IMR-90 (cell line): ENCODE measurements at regions not wholly inside any gene's neighbourhood (a gene's known extent, or its start where the extent isn't known, plus 50 kb on each side); places are given as distances from the start of the nearest gene placed in this dataset.
A peak's percentile ranks its signal among the peaks of the same experiment; 100 is the strongest.

ENCODE experiments used
- ATAC-seq: fragments of 200-7000 bp; cut with Tn5 transposase; 2 replicates; pipeline ENCODE4 v1.9.1; 2020; ENCODE audit warnings: low read depth, mild to moderate bottlenecking, moderate library complexity
- BruUV-seq: library from RNA; stranded (reverse); fragments of 400-500 nt; replicated peaks from 2 replicates; lab custom pipeline; 2021; lab: Mats Ljungman, UMichigan
- CTCF ChIA-PET: fragments of 300-600 bp; formaldehyde crosslinking; extraction: SDS; loops from one replicate; lab custom pipeline; 2021; ENCODE audit warnings: antibody characterized with exemption; lab: Yijun Ruan, JAX
- POLR2A ChIA-PET: fragments of 300-600 bp; sonication (Branson Sonifier 250); formaldehyde crosslinking; loops from one replicate; lab custom pipeline; 2022; ENCODE audit warnings: antibody characterized with exemption; ENCODE audit not compliant: unreplicated experiment; lab: Charles Lee
- DNase-seq: peaks from one replicate; pipeline ENCODE4 v3.0.0; 2013
- H2AFZ ChIP-seq: replicated peaks from 2 replicates; pipeline ENCODE3; 2013; ENCODE audit warnings: low read length, mild to moderate bottlenecking; ENCODE audit not compliant: poor library complexity
- H2AK5ac ChIP-seq: 2 replicates; pipeline ENCODE4 v1.6.1; 2013; ENCODE audit warnings: low read depth, low read length, inconsistent platforms
- H2AK9ac ChIP-seq: replicated peaks from 2 replicates; pipeline ENCODE3; 2013; ENCODE audit warnings: mild to moderate bottlenecking, low read depth, low read length, moderate library complexity; ENCODE audit not compliant: poor library complexity
- H2BK120ac ChIP-seq: 2 replicates; pipeline ENCODE4 v1.6.1; 2013; ENCODE audit warnings: low read depth, low read length, inconsistent platforms
- H2BK15ac ChIP-seq: 3 replicates; pipeline ENCODE4 v1.6.1; 2013; ENCODE audit warnings: low read depth, low read length, inconsistent platforms
- H2BK20ac ChIP-seq: 2 replicates; pipeline ENCODE4 v1.6.1; 2013; ENCODE audit warnings: low read depth, mild to moderate bottlenecking, inconsistent platforms, low read length, moderate library complexity
- H2BK5ac ChIP-seq: 2 replicates; pipeline ENCODE4 v1.6.1; 2013; ENCODE audit warnings: mild to moderate bottlenecking, low read depth, low read length, inconsistent platforms; ENCODE audit not compliant: poor library complexity, severe bottlenecking
- H3K14ac ChIP-seq: replicated peaks from 2 replicates; pipeline ENCODE4 v1.6.1; 2013; ENCODE audit warnings: low read depth, low read length, inconsistent platforms
- H3K18ac ChIP-seq: 2 replicates; pipeline ENCODE4 v1.6.1; 2013; ENCODE audit warnings: low read depth, low read length, control low read depth
- H3K23ac ChIP-seq: 2 replicates; pipeline ENCODE4 v1.6.1; 2013; ENCODE audit warnings: low read depth, low read length, inconsistent platforms
- H3K27ac ChIP-seq: 2 replicates; pipeline ENCODE4 v1.5.1; 2013; ENCODE audit warnings: mild to moderate bottlenecking, control low read depth, low read length; ENCODE audit not compliant: insufficient read depth
- H3K27me3 ChIP-seq: 2 replicates; pipeline ENCODE4 v1.6.1; 2013; ENCODE audit warnings: low read length; ENCODE audit not compliant: control insufficient read depth, insufficient read depth
- H3K36me3 ChIP-seq: 2 replicates; pipeline ENCODE4 v1.6.1; 2013; ENCODE audit warnings: low read length, mixed read lengths; ENCODE audit not compliant: control insufficient read depth, insufficient read depth
- H3K4ac ChIP-seq: 2 replicates; pipeline ENCODE4 v1.6.1; 2013; ENCODE audit warnings: low read depth, low read length, inconsistent platforms
- H3K4me1 ChIP-seq: 2 replicates; pipeline ENCODE4 v1.6.1; 2013; ENCODE audit warnings: low read length, mixed read lengths; ENCODE audit not compliant: control insufficient read depth, insufficient read depth
- H3K4me2 ChIP-seq: 2 replicates; pipeline ENCODE4 v1.6.1; 2013; ENCODE audit warnings: low read depth, mild to moderate bottlenecking, control low read depth, low read length, moderate library complexity
- H3K4me3 ChIP-seq: 2 replicates; pipeline ENCODE4 v1.5.1; 2013; ENCODE audit warnings: low read depth, mild to moderate bottlenecking, control low read depth, low read length, moderate library complexity; ENCODE audit not compliant: insufficient read depth
- H3K56ac ChIP-seq: 2 replicates; pipeline ENCODE4 v1.6.1; 2013; ENCODE audit warnings: low read length, inconsistent platforms; ENCODE audit not compliant: insufficient read depth; ENCODE audit errors: extremely low read depth
- H3K79me1 ChIP-seq, 2 experiments: 2 replicates each; pipeline ENCODE4 v1.6.1; 2013; ENCODE audit warnings: low read length in 2 of 2, inconsistent platforms in 1 of 2, low read depth in 1 of 2
- H3K9ac ChIP-seq: 2 replicates; pipeline ENCODE4 v1.6.1; 2013; ENCODE audit warnings: low read depth, low read length, control low read depth
- H3K9me1 ChIP-seq: 2 replicates; pipeline ENCODE4 v1.6.1; 2013; ENCODE audit warnings: low read length, inconsistent platforms; ENCODE audit not compliant: insufficient read depth
- H3K9me3 ChIP-seq: 2 replicates; pipeline ENCODE4 v1.6.1; 2013; ENCODE audit warnings: low read length; ENCODE audit not compliant: control insufficient read depth, insufficient read depth
- H4K20me1 ChIP-seq: 2 replicates; pipeline ENCODE4 v1.6.1; 2013; ENCODE audit warnings: low read length, inconsistent platforms; ENCODE audit not compliant: insufficient read depth
- H4K5ac ChIP-seq: 2 replicates; pipeline ENCODE4 v1.6.1; 2013; ENCODE audit warnings: mild to moderate bottlenecking, low read depth, low read length, control low read depth
- H4K8ac ChIP-seq, 2 experiments: 2 replicates each; pipeline ENCODE4 v1.6.1; 2013; ENCODE audit warnings: low read depth in 2 of 2, low read length in 2 of 2, control low read depth in 1 of 2, inconsistent platforms in 1 of 2
- H4K91ac ChIP-seq: 2 replicates; pipeline ENCODE4 v1.6.1; 2013; ENCODE audit warnings: low read depth, low read length, inconsistent platforms; ENCODE audit not compliant: insufficient read depth
- CEBPB ChIP-seq: IDR thresholded peaks from 2 replicates; pipeline ENCODE4 v1.6.1; 2012; ENCODE audit warnings: low read depth, low read length, improper control_type of control experiment
- MAFK ChIP-seq: IDR thresholded peaks from 2 replicates; pipeline ENCODE4 v1.6.1; 2012; ENCODE audit warnings: low read depth, low read length, improper control_type of control experiment
- MAZ ChIP-seq: IDR thresholded peaks from 2 replicates; pipeline ENCODE4 v1.6.1; 2012; ENCODE audit warnings: low read depth, mild to moderate bottlenecking, low read length, improper control_type of control experiment, moderate library complexity, borderline replicate concordance
- MXI1 ChIP-seq: IDR thresholded peaks from 2 replicates; pipeline ENCODE4 v1.6.1; 2012; ENCODE audit warnings: low read depth, mild to moderate bottlenecking, low read length, moderate library complexity, borderline replicate concordance
- POLR2A ChIP-seq: IDR thresholded peaks from 2 replicates; pipeline ENCODE4 v1.6.1; 2012; ENCODE audit warnings: mild to moderate bottlenecking, low read depth, low read length
- RAD21 ChIP-seq: IDR thresholded peaks from 2 replicates; pipeline ENCODE4 v1.6.1; 2012; ENCODE audit warnings: low read length, improper control_type of control experiment
- RCOR1 ChIP-seq: IDR thresholded peaks from 2 replicates; pipeline ENCODE4 v1.6.1; 2012; ENCODE audit warnings: mild to moderate bottlenecking, low read length, improper control_type of control experiment; ENCODE audit not compliant: insufficient replicate concordance
- RFX5 ChIP-seq: IDR thresholded peaks from 2 replicates; pipeline ENCODE4 v1.8.0; 2012; ENCODE audit warnings: low read depth, mild to moderate bottlenecking, low read length, moderate library complexity
- SMC3 ChIP-seq: fragments of 150-350 bp; IDR thresholded peaks from 2 replicates; pipeline ENCODE4 v1.6.1; 2016; ENCODE audit warnings: low read depth, mild to moderate bottlenecking, antibody characterized with exemption, low read length, moderate library complexity
- WGBS, 2 experiments: methylation state at CpG; one replicate each; pipeline versions ENCODE4 v1.1.5 to v1.1.7; 2013; ENCODE audit warnings: missing lambda C conversion rate in 2 of 2; ENCODE audit not compliant: insufficient read length in 1 of 2; ENCODE audit errors: extremely low coverage in 2 of 2; 5-methylcytosine and 5-hydroxymethylcytosine counted together
- dilution Hi-C: fragments of 300-500 bp; cut with HindIII; formaldehyde crosslinking; loops from one replicate; pipeline ENCODE4 v1.14.3; 2018; ENCODE audit warnings: low sequenced_read_pairs; ENCODE audit not compliant: unreplicated experiment
- in situ Hi-C: fragments of 300-500 bp; cut with MboI; formaldehyde crosslinking; loops from 3 replicates; pipeline ENCODE4 v1.14.3; 2019; ENCODE audit warnings: low sequenced_read_pairs, inconsistent platforms, mixed read lengths
- intact Hi-C: fragments of 100-400 bp; cut with micrococcal nuclease; formaldehyde crosslinking; loops from 2 replicates; pipeline ENCODE4 v1.10.0; 2022
- TF ChIP-seq, protein P1 (sequence below): fragments of 150-350 bp; IDR thresholded peaks from 2 replicates; pipeline ENCODE4 v1.6.1; 2017; ENCODE audit warnings: mild to moderate bottlenecking, antibody characterized with exemption, low read length, low read depth

DNA sequence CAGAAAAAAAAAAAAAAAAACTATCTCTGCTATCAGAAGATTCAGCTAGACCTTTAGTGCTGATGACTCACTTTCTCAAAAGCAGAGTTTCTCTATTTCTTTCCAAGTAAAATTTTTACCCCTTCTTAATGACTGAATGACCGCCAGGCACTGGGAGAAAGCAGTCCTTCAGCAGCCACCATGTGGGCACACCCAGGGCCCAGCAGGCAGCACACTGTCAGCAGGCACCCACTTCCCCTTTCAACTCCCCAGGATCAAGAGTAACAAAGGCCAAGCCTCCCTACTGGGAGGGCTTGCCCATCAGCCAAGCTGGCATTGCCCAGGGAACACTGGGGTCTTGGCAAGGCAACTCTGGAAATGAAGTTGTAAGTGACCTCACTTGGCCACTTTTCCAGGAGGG is 201.9 kb upstream of the MAMLD1 start:
- in situ Hi-C loops = no loop called here
- DNase-seq = peak; percentile 26
- H3K36me3 ChIP-seq = no peaks in the 10 kb centered on the region

More for the DNA sequence above, 201.9 kb upstream of the MAMLD1 start:
- no peak overlapping the region for H2BK20ac ChIP-seq
- no peak overlapping the region for H3K4ac ChIP-seq
- ChIA-PET POLR2A (no interaction called here), CTCF (no interaction called here)
- no peak overlapping the region for H2BK5ac ChIP-seq
- peak; percentile 27; the same call in 1 of the 2 replicates for ATAC-seq
- TF ChIP-seq MAFK (no peak), SMC3 (no peak), POLR2A (no peak), RAD21 (no peak), CEBPB (no peak), RFX5 (no peak), RCOR1 (no peak), MAZ (no peak), MXI1 (no peak)
- TF ChIP-seq, protein P1, sequence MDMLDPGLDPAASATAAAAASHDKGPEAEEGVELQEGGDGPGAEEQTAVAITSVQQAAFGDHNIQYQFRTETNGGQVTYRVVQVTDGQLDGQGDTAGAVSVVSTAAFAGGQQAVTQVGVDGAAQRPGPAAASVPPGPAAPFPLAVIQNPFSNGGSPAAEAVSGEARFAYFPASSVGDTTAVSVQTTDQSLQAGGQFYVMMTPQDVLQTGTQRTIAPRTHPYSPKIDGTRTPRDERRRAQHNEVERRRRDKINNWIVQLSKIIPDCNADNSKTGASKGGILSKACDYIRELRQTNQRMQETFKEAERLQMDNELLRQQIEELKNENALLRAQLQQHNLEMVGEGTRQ = no peak
- BruUV-seq = no TSS peak
- H3K9ac ChIP-seq = no peak overlapping the region
- no peak overlapping the region for H3K14ac ChIP-seq
- no peak overlapping the region for H4K5ac ChIP-seq
- no peak overlapping the region for H2AK5ac ChIP-seq
- no peak overlapping the region for H2AK9ac ChIP-seq
- H3K27me3 ChIP-seq = no peaks in the 10 kb centered on the region
- H2BK120ac ChIP-seq = no peak overlapping the region
- no peak overlapping the region for H2BK15ac ChIP-seq
- no peak overlapping the region for H3K18ac ChIP-seq
- no peaks in the 10 kb centered on the region for H3K79me1 ChIP-seq
- no peaks in the 10 kb centered on the region for H4K20me1 ChIP-seq
- WGBS, 2 experiments = no CpG with 5 or more reads among the region's 1 CpG
- no peak overlapping the region for H4K91ac ChIP-seq
- H3K56ac ChIP-seq = no peak overlapping the region
- H3K4me2 ChIP-seq = no peak overlapping the region
- H3K9me1 ChIP-seq = no peaks in the 10 kb centered on the region
- intact Hi-C loops (no loop called here), dilution Hi-C loops (no loop called here)
- H3K27ac ChIP-seq = no peak overlapping the region
- H3K23ac ChIP-seq = no peak overlapping the region
- no peaks in the 10 kb centered on the region for H3K9me3 ChIP-seq
- no peak overlapping the region for H3K4me3 ChIP-seq
- H4K8ac ChIP-seq = no peak overlapping the region
- no peaks in the 10 kb centered on the region for H3K4me1 ChIP-seq
- H2AFZ ChIP-seq = no peak overlapping the region
